HG03460 (cell line): ENCODE measurements at regions not wholly inside any gene's neighbourhood (a gene's known extent, or its start where the extent isn't known, plus 50 kb on each side); places are given as distances from the start of the nearest gene placed in this dataset.
"Not testable (repeated sequence)": the region's sequence is repeated elsewhere in the genome, so short reads cannot be mapped to it uniquely, and the experiment has no call there.

Experiments
- ATAC-seq: cut with Tn5 transposase; IDR thresholded peaks from one replicate; pipeline ENCODE4 v1.9.1; 2021; ENCODE audit not compliant: unreplicated experiment

DNA sequence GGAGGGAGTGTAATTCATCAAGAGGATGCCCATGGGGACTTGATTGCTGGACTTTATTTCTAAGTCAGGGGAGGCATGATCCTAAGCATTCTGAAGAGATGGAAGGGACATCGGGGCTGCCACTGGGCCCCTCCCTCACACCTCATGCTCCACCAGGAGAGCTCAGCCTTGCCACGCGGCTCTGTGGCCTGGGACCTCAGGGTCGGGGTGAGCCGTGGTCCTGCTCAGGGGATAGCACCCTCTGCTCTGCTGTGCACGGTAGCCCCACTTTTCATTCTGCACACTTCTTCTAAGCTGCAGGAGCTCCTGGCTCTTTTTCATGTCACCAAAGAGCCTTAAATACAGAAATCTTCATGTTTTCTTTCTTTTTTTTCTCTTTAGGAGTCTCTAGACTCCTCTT is 75.5 kb upstream of the DPP6 start:
- not testable (repeated sequence) for ATAC-seq

DNA sequence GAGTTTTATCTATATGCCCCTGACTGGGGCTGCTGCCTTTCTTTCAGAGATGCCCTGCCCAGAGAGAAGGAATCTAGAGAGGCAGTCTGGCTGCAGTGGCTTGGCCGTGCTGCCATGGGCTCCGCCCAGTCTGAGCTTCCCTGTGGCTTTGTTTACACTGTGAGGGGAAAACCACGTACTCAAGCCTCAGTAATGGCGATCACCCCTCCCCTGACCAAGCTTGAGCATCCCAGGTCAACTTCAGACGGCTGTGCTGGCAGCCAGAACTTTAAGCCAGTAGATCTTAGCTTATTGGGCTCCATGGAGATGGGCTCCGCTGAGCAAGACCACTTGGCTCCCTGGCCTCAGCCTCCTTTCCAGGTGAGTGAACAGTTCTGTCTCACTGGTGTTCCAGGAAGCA is 69.0 kb upstream of the DPP6 start:
- ATAC-seq: not testable (repeated sequence)

DNA sequence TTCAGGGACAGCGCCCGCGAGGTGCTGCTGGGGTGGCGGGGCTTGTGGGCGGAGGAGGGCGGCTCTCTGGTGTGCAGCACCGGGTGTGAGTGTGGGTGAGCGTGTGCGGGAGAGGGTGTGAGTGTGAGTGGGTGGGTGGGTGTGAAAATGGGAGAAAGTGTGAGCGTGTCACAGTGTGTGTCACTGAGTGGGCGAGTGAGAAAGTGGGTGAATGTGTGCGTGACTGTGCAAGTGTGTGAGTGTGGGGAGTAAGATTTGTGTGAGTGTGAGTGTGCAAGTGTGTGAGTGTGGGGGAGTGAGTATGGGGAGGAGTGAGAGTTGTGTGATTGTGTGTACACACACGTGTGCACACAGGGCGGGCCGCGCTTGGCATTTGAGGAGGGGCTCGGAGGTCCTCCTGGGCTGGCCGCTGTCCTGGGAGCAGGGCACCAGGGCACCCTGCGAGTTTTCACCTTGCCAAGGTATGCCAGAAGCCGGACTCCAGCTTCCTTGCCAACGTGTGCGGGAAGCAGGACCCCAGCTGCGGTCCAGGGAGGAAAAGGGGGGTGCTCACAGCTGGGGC is 63.1 kb upstream of the DPP6 start:
- not testable (repeated sequence) for ATAC-seq

DNA sequence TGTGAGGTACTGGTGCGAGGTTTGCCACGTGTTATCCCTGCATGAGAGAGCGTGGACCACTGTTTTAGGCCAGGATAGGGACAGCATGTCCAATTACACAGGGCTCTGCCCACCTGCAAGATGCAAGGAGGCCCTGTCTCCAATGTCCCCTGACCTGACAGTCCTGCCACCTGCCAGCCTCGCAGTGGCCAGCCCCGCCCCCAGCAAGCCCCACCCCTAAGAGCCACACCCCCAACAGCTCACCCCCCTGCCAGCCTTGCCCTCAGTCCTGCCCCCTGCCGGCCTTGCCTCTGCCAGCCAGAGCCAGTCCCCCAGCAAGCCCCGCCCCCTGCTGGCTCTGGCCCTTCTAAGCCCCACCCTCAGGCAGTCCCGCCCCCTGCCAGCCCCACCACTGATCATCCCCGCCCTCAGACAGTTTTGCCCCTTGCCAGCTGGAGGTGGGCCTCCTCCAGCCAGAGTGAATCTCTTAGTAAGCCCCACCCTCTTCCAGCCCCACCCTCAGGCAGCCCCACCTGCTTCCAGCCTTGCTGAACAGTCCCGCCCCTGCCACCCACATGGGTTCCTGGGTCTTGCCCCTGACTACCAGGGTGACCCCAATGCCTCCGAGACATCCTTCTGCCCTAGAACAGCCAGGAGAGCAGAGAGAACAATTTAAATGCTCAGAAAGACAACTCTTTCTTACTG is 62.3 kb upstream of the DPP6 start:
- ATAC-seq: not testable (repeated sequence)

DNA sequence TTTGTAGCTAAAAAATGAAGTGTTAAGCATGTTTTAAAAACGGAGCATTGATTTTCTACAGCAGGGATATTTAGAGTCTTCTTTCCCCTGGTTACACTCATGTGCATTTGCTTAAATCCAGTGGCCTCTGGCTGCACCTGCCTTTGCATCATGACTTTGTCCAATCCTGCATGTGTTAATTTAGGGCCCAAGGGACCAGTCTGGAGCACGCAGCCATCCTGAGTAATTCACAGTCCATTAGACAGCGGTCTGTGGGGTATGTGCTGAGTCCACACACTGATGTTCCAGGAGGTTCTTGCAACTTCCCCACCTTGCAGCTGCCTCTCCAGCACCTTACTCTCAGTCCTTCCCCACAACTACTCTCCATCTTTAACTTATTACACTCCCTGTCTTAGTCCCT is 60.7 kb upstream of the DPP6 start:
- not testable (repeated sequence) for ATAC-seq

DNA sequence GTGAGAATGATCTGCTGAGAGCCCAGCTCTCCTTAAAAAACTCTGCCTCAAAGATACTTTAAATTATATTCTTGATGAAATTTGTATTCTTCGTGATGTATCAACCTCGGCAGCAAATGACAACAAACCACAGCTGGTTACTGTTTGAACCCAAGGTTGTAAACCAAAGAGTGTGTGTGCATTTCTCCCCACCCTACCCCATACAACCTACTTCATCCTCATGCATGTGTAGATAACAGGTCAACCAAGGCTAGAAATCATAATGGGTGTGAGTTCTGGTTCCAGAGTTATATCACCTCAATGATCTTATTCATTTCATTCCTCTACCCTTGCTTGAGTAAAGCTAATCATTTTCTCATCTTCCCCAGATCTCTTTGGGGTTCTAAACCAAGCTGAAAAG is 58.8 kb upstream of the DPP6 start:
- ATAC-seq: not testable (repeated sequence)

DNA sequence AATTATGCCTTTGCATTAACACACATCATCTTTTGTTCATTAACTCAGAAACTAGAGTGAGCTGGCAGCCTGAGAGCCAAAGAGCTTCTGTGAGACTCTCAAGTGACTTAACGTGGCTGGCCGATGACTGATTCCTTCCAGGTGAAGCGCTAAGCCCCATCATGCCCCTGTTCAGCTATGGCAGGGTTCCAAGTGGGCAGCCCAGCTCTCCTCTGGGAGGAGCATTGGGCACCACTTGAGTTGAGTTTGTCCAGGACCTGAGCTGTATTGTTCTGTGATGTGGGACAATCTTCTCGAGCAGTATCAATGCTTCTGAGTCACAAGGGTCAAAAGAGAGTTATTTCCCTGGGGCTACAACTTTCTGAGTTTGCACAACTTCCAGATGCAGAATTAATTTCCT is 53.3 kb upstream of the DPP6 start:
- not testable (repeated sequence) for ATAC-seq
